Body of pancreas (tissue), 4 donors: ENCODE measurements at regions not wholly inside any gene's neighbourhood (a gene's known extent, or its start where the extent isn't known, plus 50 kb on each side); places are given as distances from the start of the nearest gene placed in this dataset.

ENCODE experiments used
- CTCF ChIP-seq, 7 experiments: fragments of 450-650 bp in 4 of 7; fragments of 200-600 bp in 3 of 7; sonication (generic) in 3 of 7; IDR thresholded peaks; one replicate each; pipeline ENCODE4 v1.5.1; 2016 to 2019; ENCODE audit warnings: antibody characterized with exemption in 7 of 7
- POLR2A ChIP-seq, 3 donors: fragments of 450-650 bp; IDR thresholded peaks; one replicate each; pipeline ENCODE4 v1.6.1; 2016; ENCODE audit warnings: antibody characterized with exemption in 3 of 3, mild to moderate bottlenecking in 2 of 3

GRCh38 chr20:60650087-60650486, 602.0 kb upstream of the CDH4 start:
- TF ChIP-seq CTCF (IDR thresholded peaks at IDR 0.05): peak in 1 of 7 experiments; percentile 11
- TF ChIP-seq POLR2A (IDR thresholded peaks at IDR 0.05): no peak
